ENCODE measurements at regions not wholly inside any gene's neighbourhood (a gene's known extent, or its start where the extent isn't known, plus 50 kb on each side); places are given as distances from the start of the nearest gene placed in this dataset.

DNA sequence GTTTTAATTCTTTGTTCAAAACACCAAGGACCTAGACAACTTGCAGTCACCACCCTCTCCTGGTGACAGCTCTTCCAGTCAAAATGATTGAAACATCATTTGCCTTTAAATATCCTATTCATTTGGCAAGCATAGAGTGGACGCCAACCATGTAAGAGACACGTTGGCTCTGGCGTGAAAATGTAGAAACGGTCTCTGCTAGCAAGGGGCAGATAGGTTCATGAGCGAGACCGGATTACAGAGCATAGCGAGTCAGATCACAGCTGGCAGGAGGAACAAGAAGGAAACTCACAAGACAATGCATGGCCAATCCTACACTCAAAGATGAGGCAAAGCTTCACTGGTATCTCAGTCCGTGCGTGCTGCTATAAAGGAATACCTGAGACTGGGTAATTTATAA lies 759.5 kb downstream of the UQCRFS1 start:
- TF ChIP-seq, protein P1, sequence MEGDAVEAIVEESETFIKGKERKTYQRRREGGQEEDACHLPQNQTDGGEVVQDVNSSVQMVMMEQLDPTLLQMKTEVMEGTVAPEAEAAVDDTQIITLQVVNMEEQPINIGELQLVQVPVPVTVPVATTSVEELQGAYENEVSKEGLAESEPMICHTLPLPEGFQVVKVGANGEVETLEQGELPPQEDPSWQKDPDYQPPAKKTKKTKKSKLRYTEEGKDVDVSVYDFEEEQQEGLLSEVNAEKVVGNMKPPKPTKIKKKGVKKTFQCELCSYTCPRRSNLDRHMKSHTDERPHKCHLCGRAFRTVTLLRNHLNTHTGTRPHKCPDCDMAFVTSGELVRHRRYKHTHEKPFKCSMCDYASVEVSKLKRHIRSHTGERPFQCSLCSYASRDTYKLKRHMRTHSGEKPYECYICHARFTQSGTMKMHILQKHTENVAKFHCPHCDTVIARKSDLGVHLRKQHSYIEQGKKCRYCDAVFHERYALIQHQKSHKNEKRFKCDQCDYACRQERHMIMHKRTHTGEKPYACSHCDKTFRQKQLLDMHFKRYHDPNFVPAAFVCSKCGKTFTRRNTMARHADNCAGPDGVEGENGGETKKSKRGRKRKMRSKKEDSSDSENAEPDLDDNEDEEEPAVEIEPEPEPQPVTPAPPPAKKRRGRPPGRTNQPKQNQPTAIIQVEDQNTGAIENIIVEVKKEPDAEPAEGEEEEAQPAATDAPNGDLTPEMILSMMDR (IDR thresholded peaks at IDR 0.05 in 4 of 5, conservative IDR thresholded peaks at IDR 0.05 in 1 of 5), result no peak
- no peak for TF ChIP-seq POLR2A (IDR thresholded peaks at IDR 0.05)

Data from gastrocnemius medialis (tissue), 4 donors.